BJ (cell line): ENCODE measurements at regions not wholly inside any gene's neighbourhood (a gene's known extent, or its start where the extent isn't known, plus 50 kb on each side); places are given as distances from the start of the nearest gene placed in this dataset.

Experiments used
- CTCF ChIA-PET: fragments of 350-600 bp; formaldehyde crosslinking; extraction: SDS; loops from one replicate; lab custom pipeline; 2021; ENCODE audit warnings: antibody characterized with exemption, inconsistent platforms; lab: Yijun Ruan, JAX
- POLR2A ChIA-PET: fragments of 300-600 bp; sonication (Branson Sonifier 250); formaldehyde crosslinking; extraction: SDS; loops from one replicate; lab custom pipeline; 2021; ENCODE audit warnings: antibody characterized with exemption; lab: Charles Lee
- DNase-seq: peaks from one replicate; pipeline ENCODE4 v3.0.0-alpha.2; 2011; ENCODE audit warnings: low read depth
- H3K27me3 ChIP-seq: 2 replicates; pipeline ENCODE4 v1.6.0; 2011; ENCODE audit warnings: low read length; ENCODE audit not compliant: control insufficient read depth, insufficient read depth
- H3K36me3 ChIP-seq: 2 replicates; pipeline ENCODE4 v1.5.1; 2011; ENCODE audit warnings: low read length; ENCODE audit not compliant: control insufficient read depth, insufficient read depth
- H3K4me3 ChIP-seq: 2 replicates; pipeline ENCODE4 v1.5.1; 2011; ENCODE audit warnings: low read depth, mild to moderate bottlenecking, control low read depth, low read length
- CTCF ChIP-seq: IDR thresholded peaks from 2 replicates; pipeline ENCODE4 v1.5.1; 2011; ENCODE audit warnings: low read depth, mild to moderate bottlenecking, control low read depth, inconsistent platforms, low read length, moderate library complexity; ENCODE audit not compliant: insufficient read depth

- H3K4me3 ChIP-seq = no peak overlapping the region
- no peak for DNase-seq
- H3K27me3 ChIP-seq = no peaks in the 10 kb centered on the region
- ChIA-PET POLR2A (no interaction called here), CTCF (interaction anchor here (1.1 kb wide), 1 partner anchor 17 kb away, joined by 3 read pairs; no protein-coding TSS in a partner anchor)
- TF ChIP-seq CTCF = no peak
- H3K36me3 ChIP-seq = no peaks in the 10 kb centered on the region
Observed at GRCh38 chr11:111107501-111107900, 138.0 kb upstream of the POU2AF2 start.

- Histone ChIP-seq H3K36me3 (no peaks in the 10 kb centered on the region), H3K27me3 (no peaks in the 10 kb centered on the region), H3K4me3 (no peak overlapping the region)
- ChIA-PET POLR2A (interaction anchor here (0.7 kb wide), 1 partner anchor 406 kb away, joined by 3 read pairs; no protein-coding TSS in a partner anchor), CTCF (interaction anchor here (1.1 kb wide), 2 partner anchors 18 to 19 kb away, joined by 3 read pairs; no protein-coding TSS in a partner anchor)
- TF ChIP-seq CTCF = no peak
- no peak for DNase-seq
Observed at GRCh38 chr11:111106641-111107040, 138.9 kb upstream of the POU2AF2 start.

- no peak for DNase-seq
- no peaks in the 10 kb centered on the region for H3K36me3 ChIP-seq
- H3K27me3 ChIP-seq = no peaks in the 10 kb centered on the region
- POLR2A ChIA-PET = no interaction called here
- CTCF ChIA-PET = interaction anchor here (1.1 kb wide), 1 partner anchor 20 kb away, joined by 3 read pairs; no protein-coding TSS in a partner anchor
- TF ChIP-seq CTCF = no peak
- H3K4me3 ChIP-seq = no peak overlapping the region
Observed at GRCh38 chr11:111105566-111105965, 140.0 kb upstream of the POU2AF2 start.

GRCh38 chr11:111104185-111104584 lies 141.3 kb upstream of the POU2AF2 start:
- no peak overlapping the region for H3K4me3 ChIP-seq
- TF ChIP-seq CTCF = no peak
- ChIA-PET POLR2A (no interaction called here), CTCF (interaction anchor here (0.6 to 0.7 kb wide), 2 partner anchors 44 to 215 kb away, joined by 3 to 4 read pairs; no protein-coding TSS in a partner anchor)
- H3K27me3 ChIP-seq = no peaks in the 10 kb centered on the region
- no peak for DNase-seq
- H3K36me3 ChIP-seq = no peaks in the 10 kb centered on the region

- DNase-seq = peak; percentile 55
- ChIA-PET CTCF (no interaction called here), POLR2A (no interaction called here)
- Histone ChIP-seq H3K36me3 (no peaks in the 10 kb centered on the region), H3K4me3 (no peak overlapping the region), H3K27me3 (no peaks in the 10 kb centered on the region)
- TF ChIP-seq CTCF = no peak
Observed at GRCh38 chr11:111101881-111102280, 143.6 kb upstream of the POU2AF2 start.
